ENCODE measurements at regions not wholly inside any gene's neighbourhood (a gene's known extent, or its start where the extent isn't known, plus 50 kb on each side); places are given as distances from the start of the nearest gene placed in this dataset.

DNA sequence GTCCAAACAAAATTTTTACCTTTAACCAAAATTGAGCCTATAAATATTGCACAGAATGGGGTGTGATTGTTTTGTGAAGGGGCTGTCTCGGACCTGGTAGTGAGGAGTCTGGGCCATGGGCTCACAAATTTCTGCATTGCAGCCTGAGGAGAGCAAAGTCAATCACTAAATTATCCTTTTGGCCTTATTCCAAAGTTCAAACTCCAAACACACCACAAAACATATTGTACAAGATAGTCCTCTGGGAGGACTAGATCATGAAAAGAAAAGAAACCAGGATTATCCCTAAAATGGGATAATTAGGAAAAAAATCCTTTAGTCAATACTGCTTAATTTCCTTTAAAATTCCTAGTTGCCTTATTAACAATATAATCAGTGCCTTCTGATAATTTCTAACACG, 115.5 kb downstream of the BUB3 start:
- no peak overlapping the region for H2BK12ac ChIP-seq (ENCODE audit: low read depth, low read length)
- peaks cover 0 to 1% (median 0%) of the 10 kb centered on the region in 4 experiments; a peak in 1 of 7 replicates for H3K4me1 ChIP-seq (replicated peaks in 1 of 4; ENCODE audit: control insufficient read depth in 3 of 4, insufficient read depth in 4 of 4, low read length in 3 of 4)
- WGBS, 2 experiments (ENCODE audit: extremely low coverage in 1 of 2, insufficient coverage in 1 of 2, insufficient read length in 1 of 2, insufficient replicate concordance in 2 of 2, low coverage in 1 of 2, low lambda C conversion rate in 2 of 2, missing lambda C conversion rate in 1 of 2) = 88% methylated on average over 2 of the region's 2 CpGs; no CpG with 5 or more reads in 1 of the 2 experiments
- no peak overlapping the region for H2BK20ac ChIP-seq (ENCODE audit: low read length)
- H3K36me3 ChIP-seq (ENCODE audit: control insufficient read depth in 2 of 4, insufficient read depth in 4 of 4, low read length in 3 of 4) = no peaks in the 10 kb centered on the region
- no peak overlapping the region for H3K56ac ChIP-seq (replicated peaks; ENCODE audit: insufficient read length, low read depth, low read length)
- no peak overlapping the region for H3K27ac ChIP-seq (ENCODE audit: low read depth, low read length)
- H4K5ac ChIP-seq (ENCODE audit: insufficient read length, low read depth, low read length) = no peak overlapping the region
- no peak for FAIRE-seq
- H4K8ac ChIP-seq (ENCODE audit: extremely low read depth, insufficient read depth, low read length) = no peak overlapping the region
- no peaks in the 10 kb centered on the region for H3K23me2 ChIP-seq (ENCODE audit: low read depth, low read length)
- no peak overlapping the region for H3K23ac ChIP-seq (ENCODE audit: insufficient read length)
- CTCF ChIA-PET (ENCODE audit: partially characterized antibody) = interaction anchor here (1.0 kb wide), 1 partner anchor 14 kb away, joined by 3 read pairs; no protein-coding TSS in a partner anchor
- H3K79me1 ChIP-seq (ENCODE audit: low read depth, low read length) = no peaks in the 10 kb centered on the region
- H2BK15ac ChIP-seq (ENCODE audit: low read length) = no peak overlapping the region
- H4K91ac ChIP-seq (replicated peaks; ENCODE audit: insufficient read length, low read length) = no peak overlapping the region
- no peak overlapping the region for H3K14ac ChIP-seq (ENCODE audit: insufficient read length)
- H3K4ac ChIP-seq (replicated peaks; ENCODE audit: insufficient read length, low read depth, low read length) = no peak overlapping the region
- no peaks in the 10 kb centered on the region for H3K79me2 ChIP-seq (ENCODE audit: control insufficient read depth in 1 of 2, insufficient read depth in 2 of 2, low read length in 2 of 2)
- no peak overlapping the region for H3K9ac ChIP-seq (replicated peaks in 1 of 4; ENCODE audit: extremely low read depth in 1 of 4, low read depth in 3 of 4, low read length in 3 of 4)
- H2AK5ac ChIP-seq (ENCODE audit: low read depth, low read length) = no peak overlapping the region
- H3K27me3 ChIP-seq (replicated peaks in 1 of 4; ENCODE audit: control insufficient read depth in 3 of 4, extremely low read depth in 1 of 4, insufficient read depth in 3 of 4, low read length in 3 of 4) = no peaks in the 10 kb centered on the region
- H2AFZ ChIP-seq (ENCODE audit: low read length) = no peak overlapping the region
- H2BK120ac ChIP-seq (replicated peaks; ENCODE audit: low read depth, low read length) = no peak overlapping the region
- no peaks in the 10 kb centered on the region for H3K9me3 ChIP-seq (ENCODE audit: insufficient read depth in 2 of 2, low read depth in 1 of 2, low read length in 1 of 2)
- no peak for DNase-seq (ENCODE audit: low read depth in 1 of 2, low spot score in 2 of 2)
- H4K20me1 ChIP-seq (replicated peaks in 1 of 2; ENCODE audit: control insufficient read depth in 1 of 2, insufficient read depth in 2 of 2, low read length in 2 of 2) = peaks cover 0 to 2% of the 10 kb centered on the region in 2 experiments
- TF ChIP-seq JUN (IDR thresholded peaks at IDR 0.05; ENCODE audit: low read depth, low read length) (no peak), YY1 (IDR thresholded peaks at IDR 0.05; ENCODE audit: low read depth, low read length) (no peak), PHF8 (conservative IDR thresholded peaks at IDR 0.05; ENCODE audit: low read depth, low read length) (no peak), KDM1A (IDR thresholded peaks at IDR 0.05; ENCODE audit: borderline replicate concordance, low read length) (no peak), SUZ12 (IDR thresholded peaks at IDR 0.05; ENCODE audit: low read length) (no peak), TAF1 (IDR thresholded peaks at IDR 0.05; ENCODE audit: low read depth, low read length) (no peak), MAFK (IDR thresholded peaks at IDR 0.05; ENCODE audit: low read depth, low read length) (no peak)
- H3K18ac ChIP-seq (ENCODE audit: extremely low read depth, low read length) = no peak overlapping the region
- H3K4me3 ChIP-seq (ENCODE audit: extremely low read depth in 1 of 4, insufficient read depth in 2 of 4, low read depth in 3 of 4, low read length in 4 of 4) = no peak overlapping the region
- H3K4me2 ChIP-seq (ENCODE audit: insufficient read depth in 1 of 2, low read depth in 2 of 2, low read length in 2 of 2) = no peak overlapping the region
- H2BK5ac ChIP-seq (ENCODE audit: low read depth, low read length) = no peak overlapping the region
- POLR2A ChIA-PET (ENCODE audit: partially characterized antibody) = no interaction called here

Measured in H1 (cell line).